GM19452 (cell line): ENCODE measurements at regions not wholly inside any gene's neighbourhood (a gene's known extent, or its start where the extent isn't known, plus 50 kb on each side); places are given as distances from the start of the nearest gene placed in this dataset.

Experiments used
- ATAC-seq: cut with Tn5 transposase; IDR thresholded peaks from one replicate; pipeline ENCODE4 v1.9.1; 2021; ENCODE audit not compliant: unreplicated experiment

GRCh38 chr3:89625945-89626344 lies 518.5 kb downstream of the EPHA3 start:
- no peak for ATAC-seq

GRCh38 chr3:89628856-89629670 lies 521.6 kb downstream of the EPHA3 start:
- no peak for ATAC-seq

DNA sequence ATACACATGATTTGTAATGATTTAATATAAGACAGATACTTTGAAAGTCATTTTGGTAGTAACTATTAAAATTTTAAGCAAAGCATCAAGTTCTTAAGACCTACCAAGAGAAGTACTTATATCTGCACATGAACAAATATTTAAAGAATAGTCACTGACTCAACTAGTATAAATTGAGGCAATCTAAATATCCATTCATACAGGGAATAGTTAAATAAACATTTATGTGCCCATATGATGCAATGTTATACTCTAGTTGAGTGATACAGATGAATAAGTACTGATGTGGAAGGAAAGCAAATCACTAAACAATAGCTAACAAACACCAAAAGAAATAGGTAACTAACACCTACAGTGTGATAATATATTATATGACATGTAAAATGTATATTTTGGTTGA lies 527.7 kb downstream of the EPHA3 start:
- no peak for ATAC-seq

DNA sequence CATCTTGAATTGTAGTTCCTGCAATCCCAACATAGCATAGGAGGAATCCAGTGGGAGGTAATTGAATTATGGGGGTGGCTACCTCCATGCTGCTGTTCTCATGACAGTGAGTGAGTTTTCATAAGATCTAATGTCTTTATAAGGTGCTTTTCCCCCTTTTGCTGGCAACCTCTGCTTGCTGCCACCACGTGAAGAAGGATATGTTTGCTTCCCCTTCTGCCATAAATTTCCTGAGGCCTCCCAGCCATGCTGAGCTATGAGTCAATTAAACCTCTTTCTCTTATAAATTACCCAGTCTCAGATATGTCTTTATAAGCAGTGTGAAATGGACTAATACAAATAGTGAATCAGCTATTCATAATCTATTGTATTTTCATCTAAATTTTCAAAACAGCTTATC lies 537.3 kb downstream of the EPHA3 start:
- no peak for ATAC-seq

DNA sequence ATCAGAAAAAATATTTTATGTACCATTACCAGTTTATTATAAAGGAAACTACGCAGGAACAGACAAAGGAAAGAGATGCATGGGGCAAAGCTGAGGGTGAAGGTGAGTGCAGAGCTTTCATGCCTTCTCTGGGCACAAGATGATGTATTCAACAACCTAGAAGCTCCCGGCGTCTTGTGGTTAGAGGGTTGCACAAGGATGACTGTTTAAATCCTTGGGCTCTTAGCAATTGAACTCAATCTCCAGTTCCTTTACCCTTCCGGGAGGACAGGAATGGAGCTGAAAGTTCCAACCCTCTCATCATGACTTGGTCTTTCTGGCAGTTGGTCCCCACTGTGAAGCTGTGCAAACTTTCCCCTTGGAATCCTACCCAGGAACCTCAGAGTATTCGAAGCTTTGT lies 542.0 kb downstream of the EPHA3 start:
- no peak for ATAC-seq

DNA sequence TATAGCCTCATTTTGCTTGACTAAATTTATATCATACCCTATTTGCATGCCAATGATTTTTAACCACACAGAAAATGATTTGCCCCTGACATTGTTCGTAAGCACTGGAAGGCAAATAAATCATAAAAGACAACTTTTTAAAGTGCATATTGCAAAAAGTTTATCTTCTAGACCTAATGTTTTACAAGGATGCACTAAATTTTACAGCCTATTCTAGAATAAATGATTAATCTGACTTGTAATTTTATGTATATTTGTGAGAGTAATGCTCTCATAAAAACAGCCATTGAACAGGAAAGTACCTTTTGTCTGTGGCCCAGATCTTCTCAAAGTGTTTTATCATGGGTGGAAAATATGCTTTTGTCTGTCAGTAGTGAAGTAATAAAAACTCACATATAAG lies 546.6 kb downstream of the EPHA3 start:
- ATAC-seq, result no peak

DNA sequence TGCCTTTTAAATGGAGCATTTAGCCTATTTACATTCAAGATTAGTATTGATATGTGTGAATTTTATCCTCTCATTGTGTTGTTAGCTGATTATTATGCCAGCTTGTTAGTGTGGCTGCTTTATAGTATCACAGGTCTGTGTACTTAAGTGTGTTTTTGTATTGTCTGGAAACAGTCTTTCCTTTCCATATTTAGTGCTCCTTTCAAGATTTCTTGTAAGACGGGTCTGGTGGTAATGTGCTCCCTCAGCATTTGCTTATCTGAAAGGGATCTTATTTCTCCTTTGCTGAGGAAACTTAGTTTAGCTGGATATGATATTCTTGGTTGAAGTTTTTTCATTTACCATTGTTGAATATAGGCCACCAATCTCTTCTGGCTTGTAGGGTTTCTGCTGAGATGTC lies 549.0 kb downstream of the EPHA3 start:
- no peak for ATAC-seq

DNA sequence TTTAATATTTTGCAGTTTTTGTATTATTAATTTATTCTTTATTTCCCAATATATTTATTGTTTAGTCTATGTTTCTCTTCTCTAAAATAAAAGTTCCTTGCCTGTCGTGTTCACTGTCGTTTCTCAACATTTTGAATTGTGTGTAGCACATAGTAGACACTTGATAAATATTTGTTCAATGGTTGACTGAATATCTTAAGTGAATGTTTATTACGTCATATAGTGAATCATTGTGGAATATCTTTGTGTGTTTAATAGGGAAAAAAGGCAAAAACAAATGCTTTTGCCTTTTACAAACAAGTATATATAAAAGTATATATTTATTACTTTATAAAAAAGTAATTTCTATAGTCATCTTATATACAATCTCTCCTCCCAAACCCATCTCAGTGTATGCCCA lies 572.3 kb downstream of the EPHA3 start:
- no peak for ATAC-seq

DNA sequence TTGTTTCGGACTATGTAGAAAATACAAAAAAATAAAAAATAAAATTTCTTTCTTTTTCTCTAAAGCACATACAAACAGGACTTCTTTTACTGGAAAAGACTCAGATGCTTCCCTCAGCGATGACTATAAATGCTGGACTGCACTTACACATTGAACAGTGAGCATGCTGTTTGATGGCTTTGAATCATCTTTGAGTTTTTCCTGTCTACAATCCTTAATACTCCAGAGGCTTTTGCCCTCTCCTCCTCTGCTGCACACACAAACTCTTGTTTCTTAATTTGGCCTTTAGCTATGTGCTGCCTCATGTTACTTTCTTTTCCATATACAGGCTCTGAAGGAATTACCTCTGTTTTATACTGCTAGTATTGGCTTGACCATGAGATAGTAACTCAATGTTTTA lies 575.1 kb downstream of the EPHA3 start:
- no peak for ATAC-seq

- ATAC-seq, result no peak
Observed at GRCh38 chr3:89685731-89686130, 578.3 kb downstream of the EPHA3 start.

GRCh38 chr3:89690646-89691045 lies 583.2 kb downstream of the EPHA3 start:
- ATAC-seq, result no peak

- ATAC-seq, result no peak
Observed at GRCh38 chr3:89692601-89693000, 585.2 kb downstream of the EPHA3 start.

DNA sequence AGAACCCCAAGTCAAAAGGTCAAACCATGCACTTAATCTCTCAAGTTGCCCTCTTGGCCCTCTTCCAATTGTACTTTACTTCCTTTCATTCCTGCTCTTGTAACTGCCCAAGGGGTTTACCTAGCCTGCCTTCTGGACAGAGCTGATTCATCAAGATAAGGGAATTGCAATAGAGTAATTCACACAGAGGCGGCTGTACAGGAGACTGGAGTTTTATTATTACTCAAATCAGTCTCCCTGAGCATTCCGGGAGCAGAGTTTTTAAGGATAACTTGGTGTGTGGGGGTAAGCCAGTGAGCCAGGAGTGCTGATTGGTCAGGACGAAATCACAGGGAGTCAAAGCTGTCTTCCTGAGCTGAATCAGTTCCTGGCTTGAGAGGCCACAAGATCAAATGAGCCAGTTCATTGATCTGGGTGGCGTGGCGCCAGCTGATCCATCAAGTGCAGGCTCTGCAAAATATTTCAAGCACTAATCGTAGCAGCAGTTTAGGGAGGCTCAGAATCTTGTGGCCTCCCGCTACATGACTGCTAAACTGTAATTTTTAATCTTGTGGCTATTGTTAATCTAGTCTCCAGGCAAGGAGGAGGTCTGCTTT lies 590.0 kb downstream of the EPHA3 start:
- no peak for ATAC-seq

- ATAC-seq, result no peak
Observed at GRCh38 chr3:89698208-89698830, 590.9 kb downstream of the EPHA3 start.

DNA sequence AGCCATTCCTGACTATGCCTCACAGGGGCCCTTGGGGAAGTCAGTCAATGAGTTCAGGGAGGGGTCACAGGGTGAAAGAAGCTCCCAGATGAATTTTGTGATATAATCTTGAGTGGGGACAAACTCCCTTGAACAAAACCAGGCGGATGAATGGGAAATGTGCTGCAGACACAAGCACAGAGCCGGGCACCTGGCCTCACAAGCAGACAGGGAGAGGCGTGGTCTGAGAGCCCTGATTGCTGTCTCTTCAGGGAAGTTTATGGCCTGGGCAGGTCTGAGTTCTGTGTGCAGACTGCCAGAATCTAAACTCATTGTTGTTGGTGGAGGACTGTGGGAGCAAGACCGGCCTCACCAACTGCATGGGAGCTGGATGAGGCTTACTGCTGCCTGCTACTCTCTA lies 591.8 kb downstream of the EPHA3 start:
- no peak for ATAC-seq

GRCh38 chr3:89699771-89700170 lies 592.4 kb downstream of the EPHA3 start:
- no peak for ATAC-seq

DNA sequence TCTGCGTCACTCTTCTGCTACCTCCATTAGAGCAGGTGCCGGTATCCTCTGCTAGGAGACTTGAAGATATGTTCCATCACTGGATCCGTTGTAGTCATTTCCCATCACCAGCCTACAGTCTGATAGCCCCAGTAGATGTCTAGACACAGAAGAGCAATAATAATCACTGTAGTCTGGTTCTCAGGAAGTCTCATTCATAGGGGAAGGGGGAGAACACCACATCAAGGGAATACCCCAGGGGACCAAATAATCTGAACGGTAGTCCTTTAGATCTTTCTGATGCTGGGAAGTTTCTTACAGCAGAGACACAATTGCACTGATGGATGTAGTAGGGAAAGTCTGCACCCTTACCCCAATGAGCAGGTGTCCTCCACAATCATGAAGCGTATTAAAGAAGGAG lies 595.0 kb downstream of the EPHA3 start:
- no peak for ATAC-seq

GRCh38 chr3:89713196-89713595 lies 605.8 kb downstream of the EPHA3 start:
- ATAC-seq, result no peak

- ATAC-seq, result no peak
Observed at GRCh38 chr3:89714237-89714636, 606.8 kb downstream of the EPHA3 start.

DNA sequence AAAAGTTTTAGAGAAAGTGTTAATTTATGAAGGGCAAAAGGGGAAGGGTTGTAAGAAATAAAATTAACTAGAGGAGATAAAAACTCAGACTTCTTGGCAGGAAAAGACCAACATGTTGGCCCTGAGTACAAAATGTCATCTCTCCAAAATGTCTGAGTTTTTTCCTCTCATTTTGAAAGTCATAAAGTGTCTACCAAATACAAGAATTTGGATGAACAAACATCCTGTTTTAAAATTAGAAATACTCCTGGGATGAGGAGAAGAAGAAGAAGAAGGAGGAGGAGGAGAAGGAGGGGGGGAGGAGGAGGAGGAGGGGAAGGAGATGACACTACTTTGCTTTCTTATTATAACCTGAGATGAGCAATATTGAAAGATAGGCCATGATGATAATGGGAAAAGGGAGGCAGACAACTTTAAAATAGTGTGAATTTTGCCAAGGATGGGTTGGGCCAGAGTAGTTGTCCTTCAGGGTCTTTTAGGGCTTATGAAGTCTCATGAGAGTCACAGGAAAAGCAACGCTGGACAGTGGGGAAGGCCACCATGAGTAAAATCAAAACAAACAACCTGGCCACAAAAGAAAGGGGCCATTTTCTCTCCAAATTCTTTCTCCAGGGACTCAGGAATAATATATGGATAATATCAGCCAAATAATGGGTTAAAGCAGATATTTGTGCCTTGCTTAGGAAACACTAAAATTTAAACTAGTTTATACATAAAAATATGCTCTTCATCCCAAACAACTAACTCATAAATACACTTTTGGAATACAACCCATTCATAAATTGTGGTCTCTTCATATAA lies 632.9 kb downstream of the EPHA3 start:
- no peak for ATAC-seq

GRCh38 chr3:89740881-89741177 lies 633.4 kb downstream of the EPHA3 start:
- ATAC-seq, result no peak

- no peak for ATAC-seq
Observed at GRCh38 chr3:89742546-89742945, 635.1 kb downstream of the EPHA3 start.
